ENCODE measurements at regions not wholly inside any gene's neighbourhood (a gene's known extent, or its start where the extent isn't known, plus 50 kb on each side); places are given as distances from the start of the nearest gene placed in this dataset.

GRCh38 chr18:45227001-45227742 is 388.1 kb upstream of the SLC14A2 start:
- DNase-seq (ENCODE audit: low read depth) = no peak

- DNase-seq (ENCODE audit: low read depth) = no peak
Measured at GRCh38 chr18:45228796-45229388, 386.4 kb upstream of the SLC14A2 start.

GRCh38 chr18:45231617-45232016 is 383.7 kb upstream of the SLC14A2 start:
- peak; percentile 24 for DNase-seq (ENCODE audit: low read depth)

GRCh38 chr18:45232061-45232460 is 383.2 kb upstream of the SLC14A2 start:
- peak; percentile 16 for DNase-seq (ENCODE audit: low read depth)

GRCh38 chr18:45236676-45237075 is 378.6 kb upstream of the SLC14A2 start:
- DNase-seq (ENCODE audit: low read depth) = no peak

- no peak for DNase-seq (ENCODE audit: low read depth)
Measured at GRCh38 chr18:45237343-45238098, 377.8 kb upstream of the SLC14A2 start.

GRCh38 chr18:45241271-45241670 is 374.0 kb upstream of the SLC14A2 start:
- peak; percentile 56 for DNase-seq (ENCODE audit: low read depth)

GRCh38 chr18:45241982-45242565 is 373.2 kb upstream of the SLC14A2 start:
- no peak for DNase-seq (ENCODE audit: low read depth)

- no peak for DNase-seq (ENCODE audit: low read depth)
Measured at GRCh38 chr18:45243340-45244110, 371.8 kb upstream of the SLC14A2 start.

GRCh38 chr18:45245091-45245511 is 370.2 kb upstream of the SLC14A2 start:
- DNase-seq (ENCODE audit: low read depth) = no peak

GRCh38 chr18:45248240-45248903 is 366.9 kb upstream of the SLC14A2 start:
- DNase-seq (ENCODE audit: low read depth) = peak; percentile 5

GRCh38 chr18:45249246-45249661 is 366.0 kb upstream of the SLC14A2 start:
- no peak for DNase-seq (ENCODE audit: low read depth)

- no peak for DNase-seq (ENCODE audit: low read depth)
Measured at GRCh38 chr18:45250479-45250878, 364.8 kb upstream of the SLC14A2 start.

- DNase-seq (ENCODE audit: low read depth) = no peak
Measured at GRCh38 chr18:45251236-45251635, 364.0 kb upstream of the SLC14A2 start.

- DNase-seq (ENCODE audit: low read depth) = no peak
Measured at GRCh38 chr18:45252474-45252873, 362.8 kb upstream of the SLC14A2 start.

GRCh38 chr18:45253056-45253565 is 362.2 kb upstream of the SLC14A2 start:
- no peak for DNase-seq (ENCODE audit: low read depth)

GRCh38 chr18:45253973-45254708 is 361.1 kb upstream of the SLC14A2 start:
- DNase-seq (ENCODE audit: low read depth) = no peak

GRCh38 chr18:45254709-45255082 is 360.6 kb upstream of the SLC14A2 start:
- DNase-seq (ENCODE audit: low read depth) = no peak

- peak; percentile 83 for DNase-seq (ENCODE audit: low read depth)
Measured at GRCh38 chr18:45255197-45255890, 359.9 kb upstream of the SLC14A2 start.
